Ishikawa (cell line): ENCODE measurements at regions not wholly inside any gene's neighbourhood (a gene's known extent, or its start where the extent isn't known, plus 50 kb on each side); places are given as distances from the start of the nearest gene placed in this dataset.

Source experiments
- CEBPB ChIP-seq: IDR thresholded peaks from 2 replicates; pipeline ENCODE4 v1.6.1; 2012
- CREB1 ChIP-seq: IDR thresholded peaks from 2 replicates; pipeline ENCODE4 v1.6.1; 2012; ENCODE audit warnings: low read depth
- EGR1 ChIP-seq: IDR thresholded peaks from 2 replicates; pipeline ENCODE4 v1.6.1; 2012
- EP300 ChIP-seq: IDR thresholded peaks from 2 replicates; pipeline ENCODE4 v1.6.1; 2012; ENCODE audit warnings: borderline replicate concordance
- FOXM1 ChIP-seq: IDR thresholded peaks from 2 replicates; pipeline ENCODE4 v1.6.1; 2012; ENCODE audit warnings: low read depth, borderline replicate concordance
- NFIC ChIP-seq: IDR thresholded peaks from 2 replicates; pipeline ENCODE4 v1.6.1; 2012
- RAD21 ChIP-seq: IDR thresholded peaks from 2 replicates; pipeline ENCODE4 v1.6.1; 2012; ENCODE audit warnings: low read depth
- TAF1 ChIP-seq: IDR thresholded peaks from 2 replicates; pipeline ENCODE4 v1.6.1; 2012; ENCODE audit warnings: low read depth, mild to moderate bottlenecking
- TCF12 ChIP-seq: IDR thresholded peaks from 2 replicates; pipeline ENCODE4 v1.6.1; 2012; ENCODE audit warnings: low read depth
- TEAD4 ChIP-seq: IDR thresholded peaks from 2 replicates; pipeline ENCODE4 v1.6.1; 2012
- YY1 ChIP-seq: IDR thresholded peaks from 2 replicates; pipeline ENCODE4 v1.6.1; 2012; ENCODE audit warnings: low read depth
- ZBTB7A ChIP-seq: IDR thresholded peaks from 2 replicates; pipeline ENCODE4 v1.6.1; 2012; ENCODE audit warnings: low read depth
- TF ChIP-seq, protein P1 (sequence below): IDR thresholded peaks from 2 replicates; pipeline ENCODE4 v1.6.1; 2012; ENCODE audit warnings: low read depth, mild to moderate bottlenecking
- TF ChIP-seq, protein P2 (sequence below): IDR thresholded peaks from 2 replicates; pipeline ENCODE4 v1.6.1; 2012
- TF ChIP-seq, protein P3 (sequence below): IDR thresholded peaks from 2 replicates; pipeline ENCODE4 v1.6.1; 2012

GRCh38 chr12:30423330-30423729 is 272.3 kb downstream of the IPO8 start:
- TF ChIP-seq NFIC: no peak

DNA sequence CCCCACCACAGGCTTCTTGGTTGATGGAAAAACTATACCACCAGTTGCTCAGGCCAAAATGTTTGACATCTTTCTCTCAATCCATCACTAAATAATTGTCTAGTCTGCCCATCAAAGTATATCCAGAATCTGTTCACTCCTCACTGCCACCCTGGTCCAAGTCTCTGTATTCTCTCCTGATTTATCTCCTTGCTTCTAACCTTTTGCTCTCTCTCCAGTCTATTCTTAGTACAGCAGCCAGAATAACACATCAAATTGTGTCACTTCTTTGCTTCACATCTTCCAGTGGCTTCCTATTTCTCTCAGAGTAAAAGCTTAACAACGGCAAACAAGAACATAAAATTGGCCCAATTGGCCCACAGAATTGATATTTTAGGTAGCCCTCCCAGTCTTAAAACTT is 272.8 kb downstream of the IPO8 start:
- TF ChIP-seq, protein P1, sequence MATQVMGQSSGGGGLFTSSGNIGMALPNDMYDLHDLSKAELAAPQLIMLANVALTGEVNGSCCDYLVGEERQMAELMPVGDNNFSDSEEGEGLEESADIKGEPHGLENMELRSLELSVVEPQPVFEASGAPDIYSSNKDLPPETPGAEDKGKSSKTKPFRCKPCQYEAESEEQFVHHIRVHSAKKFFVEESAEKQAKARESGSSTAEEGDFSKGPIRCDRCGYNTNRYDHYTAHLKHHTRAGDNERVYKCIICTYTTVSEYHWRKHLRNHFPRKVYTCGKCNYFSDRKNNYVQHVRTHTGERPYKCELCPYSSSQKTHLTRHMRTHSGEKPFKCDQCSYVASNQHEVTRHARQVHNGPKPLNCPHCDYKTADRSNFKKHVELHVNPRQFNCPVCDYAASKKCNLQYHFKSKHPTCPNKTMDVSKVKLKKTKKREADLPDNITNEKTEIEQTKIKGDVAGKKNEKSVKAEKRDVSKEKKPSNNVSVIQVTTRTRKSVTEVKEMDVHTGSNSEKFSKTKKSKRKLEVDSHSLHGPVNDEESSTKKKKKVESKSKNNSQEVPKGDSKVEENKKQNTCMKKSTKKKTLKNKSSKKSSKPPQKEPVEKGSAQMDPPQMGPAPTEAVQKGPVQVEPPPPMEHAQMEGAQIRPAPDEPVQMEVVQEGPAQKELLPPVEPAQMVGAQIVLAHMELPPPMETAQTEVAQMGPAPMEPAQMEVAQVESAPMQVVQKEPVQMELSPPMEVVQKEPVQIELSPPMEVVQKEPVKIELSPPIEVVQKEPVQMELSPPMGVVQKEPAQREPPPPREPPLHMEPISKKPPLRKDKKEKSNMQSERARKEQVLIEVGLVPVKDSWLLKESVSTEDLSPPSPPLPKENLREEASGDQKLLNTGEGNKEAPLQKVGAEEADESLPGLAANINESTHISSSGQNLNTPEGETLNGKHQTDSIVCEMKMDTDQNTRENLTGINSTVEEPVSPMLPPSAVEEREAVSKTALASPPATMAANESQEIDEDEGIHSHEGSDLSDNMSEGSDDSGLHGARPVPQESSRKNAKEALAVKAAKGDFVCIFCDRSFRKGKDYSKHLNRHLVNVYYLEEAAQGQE: no peak

DNA sequence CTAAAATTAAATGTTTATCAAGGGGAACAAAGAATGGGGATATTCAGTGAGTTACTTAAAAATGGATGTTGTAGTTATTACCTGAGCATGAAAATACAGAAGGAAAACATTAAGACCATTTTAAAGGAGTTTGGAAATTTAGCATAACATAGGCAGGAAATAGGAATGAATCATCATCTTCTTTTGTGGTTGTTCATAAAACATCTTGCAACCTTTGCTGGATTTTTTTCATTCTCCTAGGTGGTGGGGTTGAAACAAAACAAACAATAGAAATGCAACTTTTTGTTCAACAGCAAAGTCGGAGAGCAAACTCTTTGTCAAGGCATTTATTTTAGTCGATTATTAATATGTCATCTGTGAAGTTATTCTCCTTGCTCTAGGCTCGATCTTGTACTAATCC is 275.1 kb downstream of the IPO8 start:
- TF ChIP-seq RAD21: no peak
- TF ChIP-seq CREB1: no peak
- TF ChIP-seq, protein P1: no peak
- TF ChIP-seq EGR1: no peak
- no peak for TF ChIP-seq TCF12

GRCh38 chr12:30417697-30418231 is 277.9 kb downstream of the IPO8 start:
- TF ChIP-seq YY1 (no peak), FOXM1 (no peak), TAF1 (no peak), TCF12 (no peak), CREB1 (no peak), RAD21 (no peak), EP300 (no peak), TEAD4 (no peak), CEBPB (no peak)
- TF ChIP-seq, protein P1: no peak
- TF ChIP-seq, protein P2, sequence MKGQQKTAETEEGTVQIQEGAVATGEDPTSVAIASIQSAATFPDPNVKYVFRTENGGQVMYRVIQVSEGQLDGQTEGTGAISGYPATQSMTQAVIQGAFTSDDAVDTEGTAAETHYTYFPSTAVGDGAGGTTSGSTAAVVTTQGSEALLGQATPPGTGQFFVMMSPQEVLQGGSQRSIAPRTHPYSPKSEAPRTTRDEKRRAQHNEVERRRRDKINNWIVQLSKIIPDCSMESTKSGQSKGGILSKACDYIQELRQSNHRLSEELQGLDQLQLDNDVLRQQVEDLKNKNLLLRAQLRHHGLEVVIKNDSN: no peak
- TF ChIP-seq, protein P3, sequence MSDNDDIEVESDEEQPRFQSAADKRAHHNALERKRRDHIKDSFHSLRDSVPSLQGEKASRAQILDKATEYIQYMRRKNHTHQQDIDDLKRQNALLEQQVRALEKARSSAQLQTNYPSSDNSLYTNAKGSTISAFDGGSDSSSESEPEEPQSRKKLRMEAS: no peak

GRCh38 chr12:30416631-30417030 is 279.0 kb downstream of the IPO8 start:
- TF ChIP-seq EP300: no peak
- no peak for TF ChIP-seq YY1
- no peak for TF ChIP-seq TCF12
- TF ChIP-seq ZBTB7A: no peak
- TF ChIP-seq, protein P2: no peak
- no peak for TF ChIP-seq RAD21
- no peak for TF ChIP-seq TEAD4
- no peak for TF ChIP-seq CREB1
- no peak for TF ChIP-seq TAF1
- TF ChIP-seq, protein P1: no peak
- TF ChIP-seq, protein P3: no peak
- no peak for TF ChIP-seq NFIC
- no peak for TF ChIP-seq FOXM1
- no peak for TF ChIP-seq CEBPB
- TF ChIP-seq EGR1: no peak
